ENCODE measurements at regions not wholly inside any gene's neighbourhood (a gene's known extent, or its start where the extent isn't known, plus 50 kb on each side); places are given as distances from the start of the nearest gene placed in this dataset.
"Not testable (repeated sequence)": the region's sequence is repeated elsewhere in the genome, so short reads cannot be mapped to it uniquely, and the experiment has no call there.

GRCh38 chr6:40669343-40669742 lies 82.2 kb upstream of the LRFN2 start:
- peaks cover 10% of the 10 kb centered on the region for H3K9me3 Mint-ChIP-seq
- no peak overlapping the region for H3K4me3 Mint-ChIP-seq
- no peaks in the 10 kb centered on the region for H3K4me1 Mint-ChIP-seq
- ATAC-seq (ENCODE audit: low read depth) (no peak), DNase-seq (no peak)
- POLR2A ChIA-PET = no interaction called here
- no peak overlapping the region for H3K27ac Mint-ChIP-seq
- peaks cover 10% of the 10 kb centered on the region for H3K27me3 Mint-ChIP-seq
- H3K36me3 Mint-ChIP-seq = no peaks in the 10 kb centered on the region

GRCh38 chr6:40668203-40668602 lies 81.0 kb upstream of the LRFN2 start:
- H3K4me3 Mint-ChIP-seq = no peak overlapping the region
- no peak overlapping the region for H3K27ac Mint-ChIP-seq
- no peaks in the 10 kb centered on the region for H3K36me3 Mint-ChIP-seq
- no peak for ATAC-seq (ENCODE audit: low read depth)
- peaks cover 15% of the 10 kb centered on the region for H3K9me3 Mint-ChIP-seq
- no peak for DNase-seq
- H3K4me1 Mint-ChIP-seq = no peaks in the 10 kb centered on the region
- POLR2A ChIA-PET = no interaction called here
- peaks cover 12% of the 10 kb centered on the region for H3K27me3 Mint-ChIP-seq

GRCh38 chr6:40666530-40666929 lies 79.4 kb upstream of the LRFN2 start:
- peaks cover 12% of the 10 kb centered on the region for H3K27me3 Mint-ChIP-seq
- POLR2A ChIA-PET = no interaction called here
- H3K9me3 Mint-ChIP-seq = peaks cover 15% of the 10 kb centered on the region
- ATAC-seq (ENCODE audit: low read depth) (no peak), DNase-seq (no peak)
- H3K27ac Mint-ChIP-seq = no peak overlapping the region
- no peaks in the 10 kb centered on the region for H3K36me3 Mint-ChIP-seq
- H3K4me3 Mint-ChIP-seq = no peak overlapping the region
- no peaks in the 10 kb centered on the region for H3K4me1 Mint-ChIP-seq

GRCh38 chr6:40661726-40662125 lies 74.6 kb upstream of the LRFN2 start:
- Mint-ChIP-seq H3K27ac (no peak overlapping the region), H3K9me3 (peaks cover 12% of the 10 kb centered on the region), H3K36me3 (no peaks in the 10 kb centered on the region), H3K4me3 (no peak overlapping the region), H3K4me1 (no peaks in the 10 kb centered on the region), H3K27me3 (peaks cover 12% of the 10 kb centered on the region)
- no peak for DNase-seq
- ATAC-seq (ENCODE audit: low read depth) = no peak
- POLR2A ChIA-PET = no interaction called here

DNA sequence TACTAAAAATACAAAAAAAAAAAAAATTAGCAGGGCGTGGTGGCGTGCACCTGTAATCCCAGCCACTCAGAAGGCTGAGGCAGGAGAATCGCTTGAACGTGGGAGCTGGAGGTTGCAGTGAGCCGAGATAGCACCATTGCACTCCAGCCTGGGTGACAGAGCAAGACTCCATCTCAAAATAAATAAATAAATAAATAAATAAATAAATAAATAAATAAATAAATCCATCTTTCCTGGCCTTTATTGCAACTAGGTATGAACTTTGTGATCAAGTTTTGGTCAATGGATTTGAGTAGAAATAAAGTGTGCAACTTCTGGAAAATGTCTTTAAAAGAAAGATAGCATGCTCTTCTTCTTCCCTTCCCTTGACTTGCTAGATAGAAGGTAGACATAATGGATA lies 69.6 kb upstream of the LRFN2 start:
- DNase-seq; H3K4me3 Mint-ChIP-seq; H3K27ac Mint-ChIP-seq; ATAC-seq (ENCODE audit: low read depth); H3K4me1 Mint-ChIP-seq; H3K36me3 Mint-ChIP-seq; POLR2A ChIA-PET; H3K27me3 Mint-ChIP-seq; H3K9me3 Mint-ChIP-seq: not testable (repeated sequence)

- peaks cover 7% of the 10 kb centered on the region for H3K27me3 Mint-ChIP-seq
- no peaks in the 10 kb centered on the region for H3K4me1 Mint-ChIP-seq
- no peak overlapping the region for H3K27ac Mint-ChIP-seq
- H3K4me3 Mint-ChIP-seq = no peak overlapping the region
- ATAC-seq (ENCODE audit: low read depth) (no peak), DNase-seq (no peak)
- no peaks in the 10 kb centered on the region for H3K36me3 Mint-ChIP-seq
- H3K9me3 Mint-ChIP-seq = no peaks in the 10 kb centered on the region
- POLR2A ChIA-PET = no interaction called here
Measured at GRCh38 chr6:40654828-40655227, 67.7 kb upstream of the LRFN2 start.

GRCh38 chr6:40645043-40645442 lies 57.9 kb upstream of the LRFN2 start:
- no peak overlapping the region for H3K4me3 Mint-ChIP-seq
- H3K4me1 Mint-ChIP-seq = peaks cover 19% of the 10 kb centered on the region
- DNase-seq = no peak
- POLR2A ChIA-PET = no interaction called here
- H3K36me3 Mint-ChIP-seq = no peaks in the 10 kb centered on the region
- peaks cover 7% of the 10 kb centered on the region for H3K27me3 Mint-ChIP-seq
- peaks cover 2% of the 10 kb centered on the region for H3K9me3 Mint-ChIP-seq
- no peak overlapping the region for H3K27ac Mint-ChIP-seq
- no peak for ATAC-seq (ENCODE audit: low read depth)

- Mint-ChIP-seq H3K27ac (no peak overlapping the region), H3K4me1 (peaks cover 20% of the 10 kb centered on the region), H3K36me3 (no peaks in the 10 kb centered on the region), H3K9me3 (peaks cover 2% of the 10 kb centered on the region), H3K4me3 (no peak overlapping the region), H3K27me3 (peaks cover 3% of the 10 kb centered on the region)
- no peak for DNase-seq
- no peak for ATAC-seq (ENCODE audit: low read depth)
- POLR2A ChIA-PET = no interaction called here
Measured at GRCh38 chr6:40642837-40643236, 55.7 kb upstream of the LRFN2 start.

DNA sequence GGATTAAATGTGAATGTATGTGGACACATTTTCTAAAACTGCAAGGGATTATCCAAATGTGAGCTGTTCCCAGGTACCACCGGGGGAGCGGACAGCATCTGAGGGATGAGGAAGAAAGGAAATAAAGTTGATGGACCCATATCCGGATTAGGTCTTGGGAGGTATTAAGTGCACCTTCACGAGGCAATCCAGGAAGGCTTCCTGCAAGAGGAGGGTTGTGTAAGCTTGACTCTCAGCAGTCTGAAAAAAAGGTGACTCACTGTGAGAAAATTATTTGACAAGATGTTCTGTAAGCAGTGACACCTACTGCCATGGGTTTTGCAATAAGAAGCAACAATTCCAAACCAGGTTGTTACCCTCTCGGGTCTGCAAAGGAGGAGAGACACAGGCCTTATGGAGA lies 55.0 kb upstream of the LRFN2 start:
- ATAC-seq (ENCODE audit: low read depth) (no peak), DNase-seq (no peak)
- Mint-ChIP-seq H3K9me3 (peaks cover 2% of the 10 kb centered on the region), H3K4me1 (peaks cover 20% of the 10 kb centered on the region), H3K36me3 (no peaks in the 10 kb centered on the region), H3K4me3 (no peak overlapping the region), H3K27me3 (no peaks in the 10 kb centered on the region), H3K27ac (no peak overlapping the region)
- POLR2A ChIA-PET = no interaction called here

- Mint-ChIP-seq H3K9me3 (peaks cover 2% of the 10 kb centered on the region), H3K27me3 (no peaks in the 10 kb centered on the region), H3K4me3 (peak overlapping the region; percentile 72), H3K36me3 (no peaks in the 10 kb centered on the region), H3K4me1 (peaks cover 20% of the 10 kb centered on the region), H3K27ac (peak overlapping the region; percentile 81)
- POLR2A ChIA-PET = interaction anchor here (0.7 kb wide), 1 partner anchor 1937 kb away, joined by 4 read pairs; no protein-coding TSS in a partner anchor
- peak; percentile 88 for ATAC-seq (ENCODE audit: low read depth)
- DNase-seq = peak; percentile 61
Measured at GRCh38 chr6:40640599-40641227, 53.5 kb upstream of the LRFN2 start.
